Activated CD8-positive, alpha-beta memory T cell treated with anti-CD3 and anti-CD28 coated beads, Interleukin-2, amount 50 U/mL, for 24 hours (primary cell): ENCODE measurements at regions not wholly inside any gene's neighbourhood (a gene's known extent, or its start where the extent isn't known, plus 50 kb on each side); places are given as distances from the start of the nearest gene placed in this dataset.

Experiments
- DNase-seq: peaks from one replicate; pipeline ENCODE4 v3.0.0-alpha.2; 2020; ENCODE audit errors: extremely low read depth

DNA sequence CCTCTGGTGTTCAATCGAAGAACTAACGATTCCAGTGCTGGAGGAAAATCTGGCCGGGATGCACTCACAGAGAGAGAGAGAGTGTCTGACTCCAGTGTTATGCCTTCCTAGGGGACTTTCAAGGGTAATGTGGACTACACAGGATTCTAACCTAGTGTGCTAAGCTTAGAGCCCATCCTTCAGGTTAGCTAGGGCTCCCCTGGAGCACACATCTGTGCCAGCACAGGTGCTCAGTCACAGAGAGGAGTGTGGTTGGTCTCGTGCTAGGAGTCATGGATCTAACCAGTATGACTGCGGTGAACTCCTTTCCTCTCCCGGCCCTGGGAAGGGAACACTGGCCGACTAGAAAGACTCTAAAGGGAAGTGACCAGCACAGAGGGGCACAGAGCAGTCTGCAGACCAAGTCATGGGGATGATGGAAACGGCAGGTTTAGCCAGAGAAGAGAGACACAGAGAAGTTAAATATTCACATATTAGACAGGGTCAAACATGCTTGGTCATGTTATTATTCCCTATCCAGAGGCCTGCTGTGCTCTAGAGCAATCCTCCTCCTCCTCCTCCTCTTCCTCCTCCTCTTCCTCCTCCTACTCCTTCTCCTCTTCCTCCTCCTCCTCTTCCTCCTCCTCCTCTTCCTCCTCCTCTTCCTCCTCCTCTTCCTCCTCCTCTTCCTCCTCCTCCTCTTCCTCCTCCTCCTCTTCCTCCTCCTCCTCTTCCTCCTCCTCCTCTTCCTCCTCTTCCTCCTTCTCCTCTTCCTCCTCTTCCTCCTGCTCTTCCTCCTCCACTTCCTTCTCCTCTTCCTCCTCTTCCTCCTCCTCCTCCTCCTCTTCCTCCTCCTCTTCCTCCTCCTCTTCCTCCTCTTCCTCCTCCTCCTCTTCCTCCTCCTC lies 280.3 kb downstream of the XXYLT1 start:
- no peak for DNase-seq

- DNase-seq = no peak
These were observed 279.7 kb downstream of the XXYLT1 start for GRCh38 chr3:194991338-194991654.

DNA sequence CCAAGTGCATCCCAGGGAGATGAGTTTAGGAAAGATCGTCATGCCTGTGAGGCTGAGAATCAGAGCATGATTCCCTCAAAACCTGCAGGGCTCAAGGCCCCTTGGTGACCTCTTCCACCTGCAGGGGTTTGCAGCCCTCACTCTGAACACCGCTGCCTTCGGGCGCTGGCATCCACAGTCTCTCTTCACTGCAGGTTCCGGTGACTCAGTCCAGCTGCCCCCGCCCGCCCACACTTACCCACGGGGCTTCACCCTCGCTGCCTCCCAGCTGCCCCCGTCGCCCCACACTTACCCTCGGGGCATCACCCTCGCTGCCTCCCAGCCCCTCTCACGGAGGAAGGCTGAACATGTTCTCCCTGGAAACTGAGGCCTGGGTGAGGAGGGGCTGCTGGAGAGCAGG lies 277.1 kb downstream of the XXYLT1 start:
- DNase-seq = no peak

- DNase-seq = no peak
These were observed 276.4 kb downstream of the XXYLT1 start for GRCh38 chr3:194994551-194994981.

DNA sequence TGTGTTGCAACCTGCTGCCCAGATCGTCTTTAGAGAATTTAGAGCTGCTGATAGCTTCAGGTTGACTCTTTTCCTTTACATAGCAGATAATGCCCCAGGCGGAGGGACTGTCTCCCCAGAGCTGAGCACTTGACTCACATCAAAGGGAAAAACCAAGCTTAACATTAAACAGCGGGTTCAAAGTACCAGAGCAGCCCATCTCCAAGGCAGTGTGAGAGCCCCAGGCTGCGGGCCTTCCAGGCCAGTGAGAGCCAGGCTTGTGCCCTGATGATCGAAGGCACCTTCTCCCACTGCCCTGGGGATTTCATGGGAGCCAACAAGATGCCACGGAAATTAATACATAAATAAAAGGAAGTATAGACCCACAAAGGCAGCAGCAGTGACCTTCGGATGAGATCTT lies 275.6 kb downstream of the XXYLT1 start:
- DNase-seq = no peak

DNA sequence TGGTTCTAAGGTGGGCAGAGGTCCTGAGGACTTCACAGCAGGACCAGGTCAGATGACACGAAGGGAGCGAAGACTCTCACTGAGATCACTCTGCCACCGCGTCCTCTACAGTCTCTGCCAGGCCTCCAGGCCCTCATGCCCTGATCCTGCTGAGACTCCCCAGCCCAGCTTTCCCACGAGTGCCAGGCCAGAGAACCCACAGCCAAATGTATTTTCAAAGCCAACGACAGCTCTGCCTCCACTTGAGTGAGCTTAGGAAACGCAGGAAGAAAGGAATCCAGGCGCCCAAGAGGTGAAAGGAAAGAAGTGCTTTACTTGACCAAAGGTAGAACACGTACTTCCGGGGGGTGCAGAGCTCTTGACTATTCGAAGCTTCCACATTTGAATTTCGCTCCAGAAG lies 275.0 kb downstream of the XXYLT1 start:
- no peak for DNase-seq

GRCh38 chr3:194996746-194997145 lies 274.2 kb downstream of the XXYLT1 start:
- no peak for DNase-seq

- no peak for DNase-seq
These were observed 272.5 kb downstream of the XXYLT1 start for GRCh38 chr3:194998417-194998816.

- DNase-seq = no peak
These were observed 272.0 kb downstream of the XXYLT1 start for GRCh38 chr3:194998948-194999347.

GRCh38 chr3:194999491-194999890 lies 271.5 kb downstream of the XXYLT1 start:
- no peak for DNase-seq

- DNase-seq = no peak
These were observed 269.7 kb downstream of the XXYLT1 start for GRCh38 chr3:195001261-195001660.

GRCh38 chr3:195001961-195002861 lies 268.7 kb downstream of the XXYLT1 start:
- DNase-seq = no peak

DNA sequence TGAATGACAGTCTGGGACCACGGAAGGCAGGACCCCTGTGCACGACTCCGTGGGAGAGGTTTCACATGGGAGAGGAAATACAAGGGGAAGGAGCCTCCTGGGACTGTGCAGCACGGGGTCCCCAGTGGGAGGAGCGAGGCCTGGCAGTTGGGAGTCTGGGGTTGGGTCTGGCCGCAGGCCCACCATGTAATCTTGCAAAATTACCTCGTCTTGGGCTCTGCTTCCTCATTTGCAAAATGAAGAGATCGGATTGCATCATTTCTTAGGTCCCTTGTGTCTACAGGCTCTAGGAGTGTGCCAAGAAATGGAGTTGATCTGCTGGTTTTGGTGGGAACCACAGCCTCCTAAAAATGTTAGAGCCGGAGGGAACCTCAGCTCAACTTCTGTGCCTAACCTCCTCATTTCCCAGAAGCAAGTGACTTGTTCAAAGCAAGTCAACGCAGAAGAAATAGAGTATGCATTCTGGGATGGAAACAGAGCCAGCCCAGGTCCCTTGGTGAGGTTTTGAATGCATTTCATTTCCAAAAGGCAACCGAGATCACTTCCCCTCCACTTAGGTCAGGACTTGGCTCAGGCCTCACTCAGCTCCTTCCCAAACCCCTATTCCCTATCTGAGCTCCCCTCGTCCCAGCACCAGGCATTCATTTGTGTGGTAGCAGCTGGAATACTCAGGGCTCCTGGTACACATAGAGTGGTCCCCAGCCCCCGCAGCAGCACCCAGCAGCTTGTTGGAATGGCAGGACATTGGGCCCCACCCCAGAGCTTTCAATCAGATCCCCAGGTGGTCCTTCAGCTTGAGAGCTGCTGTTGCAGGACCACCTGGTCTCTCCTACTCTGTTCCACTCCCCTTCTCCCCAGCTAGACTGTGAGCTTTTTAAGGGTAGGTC lies 267.7 kb downstream of the XXYLT1 start:
- DNase-seq = no peak

- DNase-seq = no peak
These were observed 267.1 kb downstream of the XXYLT1 start for GRCh38 chr3:195003893-195004289.

GRCh38 chr3:195004512-195005250 lies 266.3 kb downstream of the XXYLT1 start:
- DNase-seq = no peak

DNA sequence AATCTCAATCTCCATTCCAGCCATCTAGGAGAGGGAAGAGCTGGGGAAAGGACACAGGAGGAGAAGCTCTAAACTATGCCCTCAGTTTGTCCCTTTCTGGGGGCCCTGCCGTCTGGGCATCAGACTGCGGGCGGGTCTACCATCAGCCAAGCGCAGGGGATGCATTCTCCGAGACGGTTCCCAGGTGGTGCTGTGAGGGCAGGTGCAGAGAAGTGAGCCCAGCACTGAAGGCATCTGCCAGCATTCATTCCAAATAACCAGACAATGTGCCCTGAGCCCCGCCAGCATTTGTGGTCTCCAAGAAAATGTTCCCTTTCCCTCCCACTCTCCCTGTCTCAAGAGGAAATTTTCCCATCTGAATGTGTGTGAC lies 265.7 kb downstream of the XXYLT1 start:
- no peak for DNase-seq

GRCh38 chr3:195005759-195006510 lies 265.0 kb downstream of the XXYLT1 start:
- no peak for DNase-seq

DNA sequence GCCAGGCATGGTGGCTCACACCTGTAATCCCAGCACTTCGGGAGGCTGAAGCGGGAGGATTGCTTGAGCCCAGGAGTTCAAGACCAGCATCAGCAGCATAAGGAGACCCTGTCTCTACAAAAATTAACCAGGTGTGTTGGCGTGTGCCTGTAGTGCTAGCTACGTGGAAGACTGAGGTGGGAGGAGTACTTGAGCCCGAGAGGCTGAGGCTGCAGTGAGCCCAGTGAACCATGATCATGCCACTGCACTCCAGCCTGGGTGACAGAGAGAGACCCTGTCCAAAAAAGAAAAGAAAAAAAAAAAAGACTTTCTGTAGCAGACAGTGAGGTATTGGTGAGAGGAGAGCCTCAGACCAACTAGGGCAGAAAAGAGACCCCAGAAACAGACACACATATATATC lies 263.8 kb downstream of the XXYLT1 start:
- no peak for DNase-seq

DNA sequence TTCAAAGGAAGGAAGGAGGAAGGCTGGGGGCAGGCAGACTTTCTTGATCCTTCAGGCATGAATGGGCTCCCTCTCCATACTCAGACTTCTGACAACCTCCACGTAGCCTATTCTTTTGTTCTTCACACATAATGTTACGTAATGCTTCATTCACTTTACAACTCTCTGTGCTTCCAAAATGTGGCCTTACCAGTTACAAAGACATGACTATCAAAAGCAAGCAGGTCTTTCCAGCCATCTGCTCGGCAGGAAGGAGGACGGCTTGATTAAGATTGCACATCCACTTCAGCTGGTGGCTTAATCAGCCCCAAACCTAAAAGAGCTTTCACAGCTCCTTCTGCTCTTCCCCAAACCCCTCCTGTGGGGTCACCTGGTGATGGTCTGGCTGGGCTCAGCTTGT lies 263.2 kb downstream of the XXYLT1 start:
- no peak for DNase-seq

DNA sequence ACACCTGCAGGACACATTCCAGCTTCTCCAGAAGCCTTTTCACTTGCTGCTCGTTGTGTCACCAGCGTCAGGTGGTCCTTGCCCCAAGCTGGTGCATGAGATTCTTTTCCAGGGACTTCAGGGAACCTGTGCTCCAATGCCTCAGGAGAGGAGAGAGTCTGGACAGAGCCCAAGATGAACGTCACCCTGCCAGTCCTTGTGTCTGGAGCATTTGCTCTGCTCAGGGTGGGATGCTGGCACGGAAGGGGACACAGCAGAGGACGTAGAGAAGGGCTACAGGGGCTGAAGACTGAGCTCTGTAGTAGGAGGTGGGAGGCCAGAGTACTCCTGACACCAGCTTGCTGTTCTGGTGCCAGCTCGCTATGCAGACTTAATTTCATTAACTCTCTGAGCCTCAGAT lies 262.1 kb downstream of the XXYLT1 start:
- DNase-seq = no peak

DNA sequence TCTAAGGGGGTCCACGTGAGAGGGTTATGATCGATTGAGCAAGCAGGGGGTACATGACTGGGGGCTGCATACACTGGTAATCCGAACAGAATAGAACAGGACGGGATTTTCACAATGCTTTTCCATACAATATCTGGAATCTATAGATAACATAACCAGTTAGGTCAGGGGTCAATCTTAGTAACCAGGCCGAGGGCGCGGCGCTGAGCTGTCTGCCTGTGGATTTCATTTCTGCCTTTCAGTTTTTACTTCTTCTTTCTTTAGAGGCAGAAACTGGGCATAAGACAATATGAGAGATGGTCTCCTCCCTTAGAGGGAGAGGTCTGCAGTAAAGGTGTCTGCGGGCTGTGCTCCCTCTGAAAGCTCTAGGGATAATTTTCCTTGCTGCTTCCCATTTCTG lies 261.3 kb downstream of the XXYLT1 start:
- DNase-seq = no peak
